ENCODE measurements at regions not wholly inside any gene's neighbourhood (a gene's known extent, or its start where the extent isn't known, plus 50 kb on each side); places are given as distances from the start of the nearest gene placed in this dataset.

DNA sequence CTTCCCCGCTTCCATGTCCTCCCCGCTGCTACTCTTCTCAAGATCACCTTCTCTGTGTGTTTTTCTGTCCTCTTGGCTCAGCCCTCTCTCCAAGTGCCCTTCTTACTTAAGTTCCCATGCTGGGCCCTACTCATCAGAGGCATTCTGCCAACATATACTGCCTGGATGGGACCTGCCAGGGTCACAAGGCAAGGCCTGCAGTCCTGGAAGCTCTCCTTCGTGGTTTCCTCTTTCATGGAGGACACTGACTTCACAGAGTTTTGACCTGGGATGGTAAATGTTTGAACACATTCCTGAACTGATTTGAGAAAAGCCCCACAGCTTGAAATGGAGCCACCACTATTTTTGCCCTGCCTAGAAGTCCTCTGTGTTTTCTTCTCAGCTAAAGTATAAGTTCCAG lies 140.9 kb downstream of the TMEM30B start:
- Histone ChIP-seq H3K4me1 (ENCODE audit: control insufficient read depth, insufficient read depth, low read length) (no peaks in the 10 kb centered on the region), H3K4me3 (ENCODE audit: insufficient read depth, low read depth, low read length) (no peak overlapping the region), H3K36me3 (ENCODE audit: control insufficient read depth, insufficient read depth, low read length) (no peaks in the 10 kb centered on the region), H3K9me3 (ENCODE audit: control insufficient read depth, low read length) (no peaks in the 10 kb centered on the region), H3K27me3 (ENCODE audit: control insufficient read depth, insufficient read depth, low read length, poor library complexity, severe bottlenecking) (no peaks in the 10 kb centered on the region), H3K27ac (ENCODE audit: insufficient read depth, low read depth, low read length, poor library complexity, severe bottlenecking) (no peak overlapping the region)
- 88 to 92% methylated on average over 3 of the region's 3 CpGs for WGBS, 2 experiments

DNA sequence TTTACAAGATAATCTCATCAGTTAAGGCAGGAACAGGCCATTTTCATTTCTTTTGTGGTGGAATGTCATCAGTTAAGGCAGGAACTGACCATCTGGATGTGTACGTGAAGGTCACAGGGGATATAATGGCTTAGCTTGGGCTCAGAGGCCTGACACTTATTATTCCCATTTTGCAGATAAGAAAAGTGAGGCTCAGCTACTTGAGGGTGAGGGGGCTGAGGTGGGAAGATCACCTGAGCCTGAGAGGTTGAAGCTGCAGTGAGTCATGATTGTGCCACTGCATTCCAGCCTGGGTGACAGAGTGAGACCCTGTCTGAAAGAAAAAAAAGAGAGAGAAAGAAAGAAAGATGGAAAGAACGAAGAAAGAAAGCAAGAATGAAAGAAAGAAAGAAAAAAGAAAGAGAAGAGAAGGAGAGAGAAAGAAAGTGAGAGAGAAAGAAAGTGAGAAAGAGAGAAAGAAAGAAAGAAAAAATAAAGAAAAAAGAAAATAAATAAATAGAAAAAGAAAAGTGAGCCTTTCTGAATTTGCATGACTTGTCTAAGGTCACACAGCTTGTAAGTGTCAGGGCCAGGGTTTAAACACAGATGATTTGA lies 142.0 kb downstream of the TMEM30B start:
- Histone ChIP-seq H3K4me1 (ENCODE audit: control insufficient read depth, insufficient read depth, low read length) (no peaks in the 10 kb centered on the region), H3K9me3 (ENCODE audit: control insufficient read depth, low read length) (no peaks in the 10 kb centered on the region), H3K36me3 (ENCODE audit: control insufficient read depth, insufficient read depth, low read length) (no peaks in the 10 kb centered on the region), H3K27me3 (ENCODE audit: control insufficient read depth, insufficient read depth, low read length, poor library complexity, severe bottlenecking) (no peaks in the 10 kb centered on the region), H3K27ac (ENCODE audit: insufficient read depth, low read depth, low read length, poor library complexity, severe bottlenecking) (no peak overlapping the region), H3K4me3 (ENCODE audit: insufficient read depth, low read depth, low read length) (no peak overlapping the region)
- WGBS, 2 experiments: 89 to 94% methylated on average over 2 of the region's 2 CpGs

DNA sequence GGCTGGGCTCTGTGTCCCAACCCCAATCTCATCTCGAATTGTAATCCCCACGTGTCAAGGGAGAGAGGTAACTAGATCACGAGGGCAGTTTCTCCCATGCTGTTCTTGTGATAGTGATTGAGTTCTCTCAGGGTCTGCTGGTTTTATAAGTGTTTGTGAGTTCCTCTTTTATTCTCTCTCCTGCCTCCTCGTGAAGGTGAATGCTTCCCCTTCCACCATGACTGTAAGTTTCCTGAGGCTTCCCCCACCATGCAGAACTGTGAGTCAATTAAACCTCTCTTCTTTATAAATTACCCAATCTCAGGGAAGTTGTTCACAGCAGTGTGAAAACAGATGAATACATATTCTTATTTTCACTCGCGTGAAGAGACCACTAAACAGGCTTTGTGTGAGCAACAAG lies 148.2 kb downstream of the TMEM30B start:
- no peaks in the 10 kb centered on the region for H3K9me3 ChIP-seq (ENCODE audit: control insufficient read depth, low read length)
- H3K4me3 ChIP-seq (ENCODE audit: insufficient read depth, low read depth, low read length): no peak overlapping the region
- no peak overlapping the region for H3K27ac ChIP-seq (ENCODE audit: insufficient read depth, low read depth, low read length, poor library complexity, severe bottlenecking)
- WGBS, 2 experiments: 83 to 87% methylated on average over 6 of the region's 6 CpGs
- H3K27me3 ChIP-seq (ENCODE audit: control insufficient read depth, insufficient read depth, low read length, poor library complexity, severe bottlenecking): no peaks in the 10 kb centered on the region
- H3K36me3 ChIP-seq (ENCODE audit: control insufficient read depth, insufficient read depth, low read length): no peaks in the 10 kb centered on the region
- no peaks in the 10 kb centered on the region for H3K4me1 ChIP-seq (ENCODE audit: control insufficient read depth, insufficient read depth, low read length)

DNA sequence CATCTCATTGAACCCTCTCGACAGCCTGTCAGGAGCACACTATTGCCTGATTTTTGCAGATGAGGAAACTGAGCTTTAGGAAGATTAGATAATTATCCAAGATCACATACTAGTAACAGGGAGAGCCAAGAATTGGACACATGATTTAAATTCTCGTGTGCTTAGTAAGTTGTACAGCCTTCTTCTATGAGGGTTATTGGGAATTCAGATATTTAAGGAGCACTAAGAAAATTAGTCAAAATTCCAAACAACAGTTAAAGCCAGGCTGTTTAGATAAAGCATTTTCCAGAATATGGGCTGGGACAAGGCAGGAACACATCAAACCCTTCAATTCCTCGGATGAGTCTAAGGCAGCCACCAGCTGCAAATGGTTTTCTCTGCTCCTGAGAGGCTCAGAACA lies 148.8 kb downstream of the TMEM30B start:
- H3K27ac ChIP-seq (ENCODE audit: insufficient read depth, low read depth, low read length, poor library complexity, severe bottlenecking): no peak overlapping the region
- 85 to 94% methylated on average over 3 of the region's 3 CpGs for WGBS, 2 experiments
- no peaks in the 10 kb centered on the region for H3K27me3 ChIP-seq (ENCODE audit: control insufficient read depth, insufficient read depth, low read length, poor library complexity, severe bottlenecking)
- no peaks in the 10 kb centered on the region for H3K9me3 ChIP-seq (ENCODE audit: control insufficient read depth, low read length)
- H3K4me1 ChIP-seq (ENCODE audit: control insufficient read depth, insufficient read depth, low read length): peaks cover 1% of the 10 kb centered on the region
- no peak overlapping the region for H3K4me3 ChIP-seq (ENCODE audit: insufficient read depth, low read depth, low read length)
- no peaks in the 10 kb centered on the region for H3K36me3 ChIP-seq (ENCODE audit: control insufficient read depth, insufficient read depth, low read length)

DNA sequence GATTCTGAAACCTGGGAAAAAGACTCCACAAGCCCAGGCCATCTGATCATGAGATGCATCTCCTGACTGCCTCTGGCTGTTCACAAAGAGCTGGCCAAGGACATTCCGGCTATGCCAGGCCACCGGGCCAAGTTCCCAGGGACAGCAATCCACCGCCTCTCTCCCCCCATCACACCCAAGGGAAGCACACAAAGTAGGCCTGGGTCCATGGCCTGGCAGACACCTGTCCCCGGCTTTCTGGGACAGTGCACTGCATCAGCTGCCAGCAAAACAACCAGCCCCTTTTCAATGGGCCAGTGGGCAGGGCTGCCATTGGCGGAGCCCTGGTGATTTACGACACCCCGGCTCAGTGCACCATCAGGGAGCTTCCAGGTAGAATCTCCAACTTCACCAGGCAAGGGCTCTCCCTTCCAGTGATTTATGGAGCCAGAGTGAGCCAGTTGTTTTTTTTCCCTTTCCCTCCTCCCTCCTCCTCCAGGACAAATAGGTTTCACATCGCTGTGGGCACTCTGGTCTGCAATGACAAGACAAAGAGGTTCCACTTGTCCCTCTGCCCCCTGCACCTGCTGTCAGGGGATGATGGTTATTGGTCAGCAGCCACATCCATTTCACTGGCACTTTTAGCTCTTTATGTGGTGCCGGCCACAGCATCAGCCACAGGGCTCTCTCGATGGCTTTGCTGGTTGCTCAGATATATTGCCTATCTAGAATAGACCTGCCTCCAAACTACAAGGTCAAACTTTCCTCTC lies 149.6 kb downstream of the SLC38A6 start:
- Histone ChIP-seq H3K27ac (ENCODE audit: insufficient read depth, low read depth, low read length, poor library complexity, severe bottlenecking) (no peak overlapping the region), H3K9me3 (ENCODE audit: control insufficient read depth, low read length) (no peaks in the 10 kb centered on the region), H3K4me1 (ENCODE audit: control insufficient read depth, insufficient read depth, low read length) (peaks cover 18% of the 10 kb centered on the region), H3K4me3 (ENCODE audit: insufficient read depth, low read depth, low read length) (no peak overlapping the region), H3K27me3 (ENCODE audit: control insufficient read depth, insufficient read depth, low read length, poor library complexity, severe bottlenecking) (no peaks in the 10 kb centered on the region), H3K36me3 (ENCODE audit: control insufficient read depth, insufficient read depth, low read length) (no peaks in the 10 kb centered on the region)
- 93% methylated on average over 10 of the region's 10 CpGs for WGBS, 2 experiments

DNA sequence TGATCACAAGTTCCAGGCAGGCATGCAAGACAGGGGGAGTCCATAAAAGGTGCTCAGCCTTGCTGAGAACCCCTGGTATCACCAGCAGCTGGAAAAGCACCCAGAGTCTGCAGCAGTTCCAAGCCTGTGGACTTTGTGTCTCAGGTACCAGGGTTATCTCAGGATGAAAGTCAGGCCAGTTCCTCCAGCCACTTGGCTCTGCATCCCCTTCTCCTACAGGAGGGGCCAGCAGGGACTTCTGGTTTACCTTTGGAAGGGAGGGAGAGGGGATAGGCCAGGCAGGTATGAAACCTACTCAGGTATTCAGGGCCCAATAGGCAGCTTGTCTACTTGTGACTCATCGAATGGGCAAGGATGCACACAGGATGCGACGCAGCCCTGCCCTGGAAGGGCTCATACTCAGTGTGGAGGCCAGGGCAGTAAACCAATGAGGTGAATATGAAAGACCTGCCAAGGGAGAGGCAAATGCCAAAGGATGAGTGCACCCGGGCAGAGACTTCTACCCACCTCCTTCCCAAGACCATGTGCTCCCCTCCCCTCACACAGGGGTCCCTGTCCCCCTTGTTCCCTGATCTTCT lies 148.2 kb downstream of the SLC38A6 start:
- Histone ChIP-seq H3K36me3 (ENCODE audit: control insufficient read depth, insufficient read depth, low read length) (no peaks in the 10 kb centered on the region), H3K4me3 (ENCODE audit: insufficient read depth, low read depth, low read length) (no peak overlapping the region), H3K9me3 (ENCODE audit: control insufficient read depth, low read length) (no peaks in the 10 kb centered on the region), H3K27ac (ENCODE audit: insufficient read depth, low read depth, low read length, poor library complexity, severe bottlenecking) (no peak overlapping the region), H3K4me1 (ENCODE audit: control insufficient read depth, insufficient read depth, low read length) (peaks cover 18% of the 10 kb centered on the region), H3K27me3 (ENCODE audit: control insufficient read depth, insufficient read depth, low read length, poor library complexity, severe bottlenecking) (no peaks in the 10 kb centered on the region)
- 93 to 94% methylated on average over 4 of the region's 4 CpGs for WGBS, 2 experiments

DNA sequence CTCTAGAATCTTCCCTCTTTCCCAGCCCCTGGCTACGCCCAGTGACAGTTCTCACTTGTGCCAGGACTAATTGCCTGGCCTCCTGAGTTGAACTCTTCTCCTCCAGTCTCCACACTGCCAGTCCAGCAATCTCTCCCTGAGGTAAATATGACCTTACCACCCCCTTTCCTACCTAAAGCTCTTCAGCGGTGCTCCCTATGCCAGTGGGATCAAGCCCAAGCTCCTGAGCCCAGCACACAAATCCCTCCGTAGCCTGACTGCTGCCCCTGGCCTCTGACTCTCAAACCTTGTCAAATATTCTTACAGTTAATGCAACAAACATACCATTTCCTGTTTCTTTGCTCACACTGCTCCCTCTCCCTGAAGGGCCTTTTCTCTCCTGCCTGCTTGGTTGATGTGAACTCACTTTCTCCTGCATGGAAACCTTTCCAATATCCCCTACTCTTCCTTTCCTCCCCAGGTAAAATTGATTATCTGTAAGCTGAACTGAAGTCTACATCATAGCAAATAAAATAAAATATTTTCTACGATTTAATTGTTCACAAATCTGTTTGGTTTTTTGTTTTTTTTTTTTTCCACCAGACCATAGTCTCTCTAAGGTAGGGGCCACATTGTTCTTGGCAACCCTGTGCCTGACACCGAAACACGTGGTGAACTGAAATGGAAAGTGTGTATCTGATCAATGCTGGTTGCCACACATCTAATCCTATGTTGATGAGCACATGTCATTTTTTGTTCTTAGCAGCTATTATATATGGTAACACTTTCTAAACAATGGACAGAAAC lies 147.5 kb downstream of the SLC38A6 start:
- H3K9me3 ChIP-seq (ENCODE audit: control insufficient read depth, low read length): no peaks in the 10 kb centered on the region

DNA sequence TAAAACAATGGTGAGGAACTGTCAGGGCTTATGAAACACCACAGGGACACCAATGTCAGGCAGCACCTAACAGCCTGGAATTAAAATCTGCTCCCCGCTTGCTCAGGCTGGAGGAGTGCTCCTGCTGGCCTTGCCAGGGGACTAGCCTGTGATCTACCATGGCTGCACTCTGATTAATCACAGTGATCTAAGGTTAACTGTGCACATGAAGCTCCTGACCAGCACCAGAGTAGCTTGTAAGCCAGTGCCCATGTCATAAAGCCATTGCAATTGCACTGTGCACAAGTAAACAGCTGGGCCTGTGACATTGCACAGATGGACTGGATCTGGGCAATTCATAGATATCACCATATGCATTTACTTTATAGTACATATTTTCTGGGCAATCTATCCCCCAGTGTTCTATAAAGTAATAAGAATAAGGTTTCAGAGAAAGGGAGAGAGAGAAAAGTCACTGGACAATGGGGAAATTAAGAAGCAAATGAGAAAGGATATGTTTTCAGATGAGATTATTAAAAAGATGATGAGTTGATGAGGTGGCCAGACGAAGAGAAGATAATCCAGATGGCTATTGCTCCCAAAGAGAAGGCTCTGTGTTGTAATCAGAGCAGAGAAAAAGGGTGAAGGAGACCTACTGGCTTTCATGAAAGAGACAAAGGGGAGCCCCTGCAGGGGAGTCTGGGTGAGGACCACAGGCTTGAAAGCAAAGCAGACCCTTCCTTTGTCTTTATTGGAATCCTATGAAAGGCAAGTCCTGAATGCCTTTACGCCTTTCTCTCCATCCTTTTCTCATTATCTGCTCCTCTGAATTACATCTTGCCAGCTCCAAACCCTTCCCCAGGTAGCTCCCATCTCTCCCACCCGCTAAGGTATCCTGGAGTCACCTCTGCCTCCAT lies 145.8 kb downstream of the SLC38A6 start:
- H3K27ac ChIP-seq (ENCODE audit: insufficient read depth, low read depth, low read length, poor library complexity, severe bottlenecking): no peak overlapping the region
- no peaks in the 10 kb centered on the region for H3K9me3 ChIP-seq (ENCODE audit: control insufficient read depth, low read length)
- 24 to 29% methylated on average over 4 of the region's 4 CpGs for WGBS, 2 experiments
- H3K27me3 ChIP-seq (ENCODE audit: control insufficient read depth, insufficient read depth, low read length, poor library complexity, severe bottlenecking): no peaks in the 10 kb centered on the region
- H3K4me1 ChIP-seq (ENCODE audit: control insufficient read depth, insufficient read depth, low read length): peaks cover 18% of the 10 kb centered on the region
- no peak overlapping the region for H3K4me3 ChIP-seq (ENCODE audit: insufficient read depth, low read depth, low read length)
- H3K36me3 ChIP-seq (ENCODE audit: control insufficient read depth, insufficient read depth, low read length): no peaks in the 10 kb centered on the region

More for the DNA sequence above, 147.5 kb downstream of the SLC38A6 start:
- no peak overlapping the region for H3K4me3 ChIP-seq (ENCODE audit: insufficient read depth, low read depth, low read length)
- H3K27ac ChIP-seq (ENCODE audit: insufficient read depth, low read depth, low read length, poor library complexity, severe bottlenecking): no peak overlapping the region
- H3K4me1 ChIP-seq (ENCODE audit: control insufficient read depth, insufficient read depth, low read length): peaks cover 18% of the 10 kb centered on the region
- H3K36me3 ChIP-seq (ENCODE audit: control insufficient read depth, insufficient read depth, low read length): no peaks in the 10 kb centered on the region
- H3K27me3 ChIP-seq (ENCODE audit: control insufficient read depth, insufficient read depth, low read length, poor library complexity, severe bottlenecking): no peaks in the 10 kb centered on the region
- 91 to 96% methylated on average over 5 to 6 of the region's 6 CpGs for WGBS, 2 experiments

DNA sequence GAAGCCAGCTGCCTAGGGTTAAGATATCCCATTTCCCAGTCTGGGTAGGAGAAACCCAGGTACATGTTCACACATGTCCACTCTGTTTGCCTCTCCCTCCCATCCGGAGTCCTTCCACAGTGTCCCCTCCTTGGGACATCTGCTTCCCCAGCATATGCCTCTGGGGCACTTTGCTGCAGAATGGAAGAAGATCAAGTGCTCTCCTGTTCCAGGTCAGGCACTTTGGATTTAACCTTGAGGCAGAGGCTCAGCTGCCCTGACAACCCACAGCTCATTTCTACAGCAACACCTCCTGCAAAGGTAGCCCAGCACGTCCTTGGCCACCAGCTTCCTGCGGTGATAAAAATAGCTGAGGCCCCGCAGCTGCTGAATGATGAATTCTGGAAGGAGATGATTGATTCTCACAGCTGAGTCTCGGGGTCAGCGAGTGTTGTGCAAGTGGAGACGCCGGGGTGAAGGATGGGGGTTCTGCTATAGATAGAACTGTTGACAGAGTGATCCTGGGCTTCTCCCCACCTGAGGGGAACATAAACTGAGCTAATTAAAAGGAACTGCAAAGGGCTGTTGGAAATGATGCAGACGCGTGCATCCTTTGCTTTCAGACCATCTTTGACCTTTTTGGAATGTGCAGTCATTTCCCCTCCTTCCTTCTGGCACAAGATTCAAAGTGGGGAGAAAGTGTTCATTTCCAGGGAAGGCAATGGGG lies 145.0 kb downstream of the SLC38A6 start:
- Histone ChIP-seq H3K4me3 (ENCODE audit: insufficient read depth, low read depth, low read length) (no peak overlapping the region), H3K36me3 (ENCODE audit: control insufficient read depth, insufficient read depth, low read length) (no peaks in the 10 kb centered on the region), H3K27me3 (ENCODE audit: control insufficient read depth, insufficient read depth, low read length, poor library complexity, severe bottlenecking) (no peaks in the 10 kb centered on the region), H3K9me3 (ENCODE audit: control insufficient read depth, low read length) (no peaks in the 10 kb centered on the region), H3K4me1 (ENCODE audit: control insufficient read depth, insufficient read depth, low read length) (peaks cover 18% of the 10 kb centered on the region), H3K27ac (ENCODE audit: insufficient read depth, low read depth, low read length, poor library complexity, severe bottlenecking) (no peak overlapping the region)
- WGBS, 2 experiments: 90 to 92% methylated on average over 10 of the region's 10 CpGs

Data from ectodermal cell (in vitro differentiated cells).